CMK (cell line): ENCODE measurements at regions not wholly inside any gene's neighbourhood (a gene's known extent, or its start where the extent isn't known, plus 50 kb on each side); places are given as distances from the start of the nearest gene placed in this dataset.

ENCODE experiments used
- DNase-seq: peaks from one replicate; pipeline ENCODE4 v3.0.0-alpha.2; 2010; ENCODE audit warnings: low read depth

- DNase-seq: no peak
These were observed 411.4 kb upstream of the FAT3 start for GRCh38 chr11:91813263-91813662.

GRCh38 chr11:91810871-91811270 is 413.7 kb upstream of the FAT3 start:
- no peak for DNase-seq

- DNase-seq: no peak
These were observed 419.3 kb upstream of the FAT3 start for GRCh38 chr11:91805293-91805692.

- no peak for DNase-seq
These were observed 420.6 kb upstream of the FAT3 start for GRCh38 chr11:91804042-91804441.

GRCh38 chr11:91802475-91802874 is 422.1 kb upstream of the FAT3 start:
- DNase-seq: no peak

GRCh38 chr11:91800208-91800914 is 424.3 kb upstream of the FAT3 start:
- no peak for DNase-seq

GRCh38 chr11:91798240-91798639 is 426.4 kb upstream of the FAT3 start:
- DNase-seq: no peak

- no peak for DNase-seq
These were observed 427.6 kb upstream of the FAT3 start for GRCh38 chr11:91796999-91797398.

- DNase-seq: no peak
These were observed 429.3 kb upstream of the FAT3 start for GRCh38 chr11:91795139-91795887.

GRCh38 chr11:91794146-91794545 is 430.5 kb upstream of the FAT3 start:
- DNase-seq: no peak

GRCh38 chr11:91792779-91793262 is 431.8 kb upstream of the FAT3 start:
- DNase-seq: no peak

- no peak for DNase-seq
These were observed 433.5 kb upstream of the FAT3 start for GRCh38 chr11:91791171-91791468.

GRCh38 chr11:91790346-91791170 is 434.1 kb upstream of the FAT3 start:
- no peak for DNase-seq

GRCh38 chr11:91788764-91789163 is 435.9 kb upstream of the FAT3 start:
- no peak for DNase-seq

GRCh38 chr11:91786097-91786496 is 438.5 kb upstream of the FAT3 start:
- no peak for DNase-seq

- DNase-seq: no peak
These were observed 441.4 kb upstream of the FAT3 start for GRCh38 chr11:91783173-91783572.

- no peak for DNase-seq
These were observed 445.9 kb upstream of the FAT3 start for GRCh38 chr11:91778758-91779157.

- no peak for DNase-seq
These were observed 448.0 kb upstream of the FAT3 start for GRCh38 chr11:91776655-91777054.

- no peak for DNase-seq
These were observed 451.5 kb upstream of the FAT3 start for GRCh38 chr11:91773090-91773489.

GRCh38 chr11:91771961-91772360 is 452.7 kb upstream of the FAT3 start:
- no peak for DNase-seq

GRCh38 chr11:91768783-91769182 is 455.8 kb upstream of the FAT3 start:
- no peak for DNase-seq

GRCh38 chr11:91763331-91763730 is 461.3 kb upstream of the FAT3 start:
- DNase-seq: no peak
